ENCODE measurements at regions not wholly inside any gene's neighbourhood (a gene's known extent, or its start where the extent isn't known, plus 50 kb on each side); places are given as distances from the start of the nearest gene placed in this dataset.

- H3K4me3 ChIP-seq = no peak overlapping the region
- peaks cover 0 to 32% (median 4%) of the 10 kb centered on the region in 12 donors for H3K9me3 ChIP-seq
- TF ChIP-seq POLR2A (IDR thresholded peaks at IDR 0.05) (no peak), CTCF (IDR thresholded peaks at IDR 0.05) (no peak)
- H3K27ac ChIP-seq = no peak overlapping the region
- H3K36me3 ChIP-seq = no peaks in the 10 kb centered on the region
- H3K4me1 ChIP-seq = no peaks in the 10 kb centered on the region
- intact Hi-C loops (cut with DNase I) = no loop called here
- no peaks in the 10 kb centered on the region for H3K27me3 ChIP-seq
- ATAC-seq (no peak), DNase-seq (no peak)
These were observed 2036.4 kb upstream of the AGA start for GRCh38 chr4:179478608-179479007.

- Histone ChIP-seq H3K4me1 (no peaks in the 10 kb centered on the region), H3K27ac (no peak overlapping the region), H3K36me3 (no peaks in the 10 kb centered on the region), H3K9me3 (peaks cover 0 to 8% (median 0%) of the 10 kb centered on the region in 12 donors), H3K27me3 (no peaks in the 10 kb centered on the region), H3K4me3 (no peak overlapping the region)
- ATAC-seq (no peak), DNase-seq (no peak)
- no peak for TF ChIP-seq CTCF (IDR thresholded peaks at IDR 0.05)
- no peak for TF ChIP-seq POLR2A (IDR thresholded peaks at IDR 0.05)
- intact Hi-C loops (cut with DNase I) = no loop called here
- WGBS, 4 donors = 65 to 68% (median 66%) methylated on average over 3 of the region's 3 CpGs
These were observed 2043.5 kb upstream of the AGA start for GRCh38 chr4:179485781-179486180.

- TF ChIP-seq CTCF (IDR thresholded peaks at IDR 0.05) (no peak), POLR2A (IDR thresholded peaks at IDR 0.05) (no peak)
- Histone ChIP-seq H3K9me3 (peaks cover 0 to 8% (median 0%) of the 10 kb centered on the region in 12 donors), H3K27me3 (no peaks in the 10 kb centered on the region), H3K36me3 (no peaks in the 10 kb centered on the region), H3K4me1 (no peaks in the 10 kb centered on the region), H3K27ac (no peak overlapping the region), H3K4me3 (no peak overlapping the region)
- ATAC-seq (no peak), DNase-seq (no peak)
- intact Hi-C loops (cut with DNase I) = no loop called here
- 71 to 79% (median 74%) methylated on average over 6 of the region's 6 CpGs for WGBS, 4 donors
These were observed 2044.5 kb upstream of the AGA start for GRCh38 chr4:179486570-179487335.

GRCh38 chr4:179492260-179493080 lies 2050.2 kb upstream of the AGA start:
- WGBS, 4 donors = 86 to 95% (median 88%) methylated on average over 3 of the region's 3 CpGs
- H3K4me3 ChIP-seq = no peak overlapping the region
- TF ChIP-seq CTCF (IDR thresholded peaks at IDR 0.05) (no peak), POLR2A (IDR thresholded peaks at IDR 0.05) (no peak)
- no peaks in the 10 kb centered on the region for H3K4me1 ChIP-seq
- H3K36me3 ChIP-seq = no peaks in the 10 kb centered on the region
- H3K9me3 ChIP-seq = peaks cover 0 to 14% (median 0%) of the 10 kb centered on the region in 12 donors
- intact Hi-C loops (cut with DNase I) = no loop called here
- no peak for DNase-seq
- no peak for ATAC-seq
- H3K27me3 ChIP-seq = no peaks in the 10 kb centered on the region
- H3K27ac ChIP-seq = no peak overlapping the region

Data from heart left ventricle (tissue), 16 donors.